IMR-90 (cell line): ENCODE measurements at regions not wholly inside any gene's neighbourhood (a gene's known extent, or its start where the extent isn't known, plus 50 kb on each side); places are given as distances from the start of the nearest gene placed in this dataset.
"Not testable (repeated sequence)": the region's sequence is repeated elsewhere in the genome, so short reads cannot be mapped to it uniquely, and the experiment has no call there.

Experiments used
- BHLHE40 ChIP-seq: fragments of 150-350 bp; IDR thresholded peaks from 2 replicates; pipeline ENCODE4 v1.6.1; 2016; ENCODE audit warnings: mild to moderate bottlenecking, low read depth, low read length
- CEBPB ChIP-seq: IDR thresholded peaks from 2 replicates; pipeline ENCODE4 v1.6.1; 2012; ENCODE audit warnings: low read depth, low read length, improper control_type of control experiment
- CTCF ChIP-seq: conservative IDR thresholded peaks from 2 replicates; pipeline ENCODE4 v1.5.1; 2012; ENCODE audit warnings: mild to moderate bottlenecking, low read depth, low read length, improper control_type of control experiment
- ELK1 ChIP-seq: fragments of 150-350 bp; IDR thresholded peaks from 2 replicates; pipeline ENCODE4 v1.6.1; 2016; ENCODE audit warnings: low read depth, mild to moderate bottlenecking, low read length, moderate library complexity, borderline replicate concordance
- MAFK ChIP-seq: IDR thresholded peaks from 2 replicates; pipeline ENCODE4 v1.6.1; 2012; ENCODE audit warnings: low read depth, low read length, improper control_type of control experiment
- NFE2L2 ChIP-seq: fragments of 150-350 bp; IDR thresholded peaks from 2 replicates; pipeline ENCODE4 v1.6.1; 2016; ENCODE audit warnings: low read depth, mild to moderate bottlenecking, low read length
- POLR2A ChIP-seq: IDR thresholded peaks from 2 replicates; pipeline ENCODE4 v1.6.1; 2012; ENCODE audit warnings: mild to moderate bottlenecking, low read depth, low read length
- RCOR1 ChIP-seq: IDR thresholded peaks from 2 replicates; pipeline ENCODE4 v1.6.1; 2012; ENCODE audit warnings: mild to moderate bottlenecking, low read length, improper control_type of control experiment; ENCODE audit not compliant: insufficient replicate concordance
- RFX5 ChIP-seq: IDR thresholded peaks from 2 replicates; pipeline ENCODE4 v1.8.0; 2012; ENCODE audit warnings: low read depth, mild to moderate bottlenecking, low read length, moderate library complexity
- SMC3 ChIP-seq: fragments of 150-350 bp; IDR thresholded peaks from 2 replicates; pipeline ENCODE4 v1.6.1; 2016; ENCODE audit warnings: low read depth, mild to moderate bottlenecking, antibody characterized with exemption, low read length, moderate library complexity

- not testable (repeated sequence) for TF ChIP-seq CTCF, CEBPB, POLR2A, ELK1, SMC3, MAFK, NFE2L2, RFX5, BHLHE40, RCOR1
Measured at GRCh38 chr14:19172745-19173144, 205.5 kb downstream of the POTEM start.
